H9 (cell line): ENCODE measurements at regions not wholly inside any gene's neighbourhood (a gene's known extent, or its start where the extent isn't known, plus 50 kb on each side); places are given as distances from the start of the nearest gene placed in this dataset.

ENCODE experiments used
- DNase-seq: peaks from one replicate; pipeline ENCODE4 v3.0.0-alpha.2; 2017
- H2AFZ ChIP-seq: one replicate; pipeline ENCODE4 v1.6.1; 2013; ENCODE audit warnings: mild to moderate bottlenecking, low read length, control low read depth, moderate library complexity
- H2AK5ac ChIP-seq: 2 replicates; pipeline ENCODE4 v1.6.1; 2013; ENCODE audit warnings: low read length, control low read depth, mixed read lengths; ENCODE audit not compliant: insufficient read length
- H2BK120ac ChIP-seq: one replicate; pipeline ENCODE4 v1.6.1; 2013; ENCODE audit warnings: low read depth, mild to moderate bottlenecking, low read length, control low read depth, inconsistent platforms; ENCODE audit not compliant: poor library complexity, severe bottlenecking
- H2BK12ac ChIP-seq: 2 replicates; pipeline ENCODE4 v1.6.1; 2013; ENCODE audit warnings: low read length, control low read depth, mixed read lengths, low read depth; ENCODE audit not compliant: insufficient read length
- H2BK15ac ChIP-seq: 2 replicates; pipeline ENCODE4 v1.6.1; 2013; ENCODE audit warnings: low read depth, low read length, control low read depth
- H2BK20ac ChIP-seq: one replicate; pipeline ENCODE4 v1.6.1; 2013; ENCODE audit warnings: low read depth, mild to moderate bottlenecking, low read length, control low read depth, inconsistent platforms; ENCODE audit not compliant: poor library complexity, severe bottlenecking
- H2BK5ac ChIP-seq: 2 replicates; pipeline ENCODE4 v1.6.1; 2013; ENCODE audit warnings: low read length, control low read depth, mixed read lengths; ENCODE audit not compliant: insufficient read length
- H3K14ac ChIP-seq: 2 replicates; pipeline ENCODE4 v1.6.1; 2013; ENCODE audit warnings: low read length, control low read depth; ENCODE audit not compliant: insufficient read depth
- H3K18ac ChIP-seq: 2 replicates; pipeline ENCODE4 v1.6.1; 2013; ENCODE audit warnings: low read depth, mild to moderate bottlenecking, mixed read lengths, low read length, control low read depth; ENCODE audit not compliant: insufficient read length
- H3K23ac ChIP-seq: 2 replicates; pipeline ENCODE4 v1.6.1; 2013; ENCODE audit warnings: low read length, control low read depth, mixed read lengths, low read depth; ENCODE audit not compliant: insufficient read length
- H3K23me2 ChIP-seq: 2 replicates; pipeline ENCODE4 v1.6.1; 2013; ENCODE audit warnings: low read depth, mild to moderate bottlenecking, mixed read lengths, low read length, control low read depth; ENCODE audit not compliant: insufficient read length, poor library complexity, severe bottlenecking
- H3K27ac ChIP-seq: 2 replicates; pipeline ENCODE4 v1.5.1; 2013; ENCODE audit warnings: low read length, control low read depth, mixed read lengths, low read depth; ENCODE audit not compliant: insufficient read length
- H3K27me3 ChIP-seq: 2 replicates; pipeline ENCODE4 v1.6.1; 2013; ENCODE audit warnings: low read length, control low read depth, inconsistent platforms; ENCODE audit not compliant: insufficient read depth
- H3K4ac ChIP-seq: 2 replicates; pipeline ENCODE4 v1.6.1; 2013; ENCODE audit warnings: low read depth, mild to moderate bottlenecking, control low read depth, inconsistent platforms, low read length, moderate library complexity
- H3K4me1 ChIP-seq: 2 replicates; pipeline ENCODE4 v1.6.1; 2013; ENCODE audit warnings: low read length, control low read depth, inconsistent platforms; ENCODE audit not compliant: insufficient read depth
- H3K4me2 ChIP-seq: 2 replicates; pipeline ENCODE4 v1.6.1; 2013; ENCODE audit warnings: low read length, control low read depth, mixed read lengths; ENCODE audit not compliant: insufficient read length, insufficient read depth
- H3K56ac ChIP-seq: 2 replicates; pipeline ENCODE4 v1.6.1; 2013; ENCODE audit warnings: low read depth, mild to moderate bottlenecking, mixed read lengths, low read length, control low read depth; ENCODE audit not compliant: insufficient read length
- H3K79me1 ChIP-seq: 2 replicates; pipeline ENCODE4 v1.6.1; 2013; ENCODE audit warnings: low read depth, mild to moderate bottlenecking, moderate library complexity, low read length, control low read depth, inconsistent platforms; ENCODE audit not compliant: insufficient read depth, poor library complexity, severe bottlenecking
- H3K79me2 ChIP-seq: 2 replicates; pipeline ENCODE4 v1.6.1; 2013; ENCODE audit warnings: low read length, control low read depth, inconsistent platforms; ENCODE audit not compliant: insufficient read depth
- H3K9ac ChIP-seq: 2 replicates; pipeline ENCODE4 v1.6.1; 2013; ENCODE audit warnings: low read length, control low read depth, mixed read lengths; ENCODE audit not compliant: insufficient read length; ENCODE audit errors: extremely low read depth
- H3K9me3 ChIP-seq: one replicate; pipeline ENCODE4 v1.6.1; 2013; ENCODE audit warnings: low read depth, low read length, inconsistent platforms; ENCODE audit not compliant: control insufficient read depth
- H3T11ph ChIP-seq: one replicate; pipeline ENCODE4 v1.6.1; 2013; ENCODE audit warnings: mild to moderate bottlenecking, low read length, control low read depth, inconsistent platforms
- H4K20me1 ChIP-seq: one replicate; pipeline ENCODE4 v1.6.1; 2013; ENCODE audit not compliant: control insufficient read depth, insufficient read length, insufficient read depth
- H4K5ac ChIP-seq: 2 replicates; pipeline ENCODE4 v1.6.1; 2013; ENCODE audit warnings: low read depth, mild to moderate bottlenecking, mixed read lengths, low read length, control low read depth; ENCODE audit not compliant: insufficient read length
- H4K8ac ChIP-seq: replicated peaks from 2 replicates; pipeline ENCODE4 v1.6.1; 2013; ENCODE audit warnings: low read length, control low read depth, mixed read lengths, low read depth; ENCODE audit not compliant: insufficient read length
- H4K91ac ChIP-seq: 2 replicates; pipeline ENCODE4 v1.6.1; 2013; ENCODE audit warnings: low read depth, mild to moderate bottlenecking, moderate library complexity, mixed read lengths, low read length, control low read depth; ENCODE audit not compliant: insufficient read length
- H3K27ac Mint-ChIP-seq, 3 experiments: 2 replicates in 2 of 3; 3 replicates in 1 of 3; pipeline ENCODE4 v1.8.0; 2020 to 2021; ENCODE audit warnings: mixed read lengths in 3 of 3, mild to moderate bottlenecking in 1 of 3, moderate library complexity in 1 of 3
- H3K27me3 Mint-ChIP-seq: 2 replicates; pipeline ENCODE4 v1.8.0; 2021; ENCODE audit warnings: low read depth, mild to moderate bottlenecking, moderate library complexity, mixed read lengths
- H3K36me3 Mint-ChIP-seq, 3 experiments: 2 replicates in 2 of 3; 3 replicates in 1 of 3; pipeline ENCODE4 v1.8.0; 2020 to 2021; ENCODE audit warnings: low read depth in 3 of 3, mixed read lengths in 3 of 3; ENCODE audit not compliant: insufficient read depth in 1 of 3
- H3K4me1 Mint-ChIP-seq, 2 experiments: 2 replicates each; pipeline ENCODE4 v1.8.0; 2020; ENCODE audit warnings: mixed read lengths in 2 of 2
- H3K4me3 Mint-ChIP-seq, 2 experiments: 2 replicates in 1 of 2; 3 replicates in 1 of 2; pipeline ENCODE4 v1.8.0; 2020 to 2021; ENCODE audit warnings: mild to moderate bottlenecking in 2 of 2, mixed read lengths in 2 of 2, moderate library complexity in 1 of 2
- H3K9me3 Mint-ChIP-seq, 2 experiments: 2 replicates in 1 of 2; 3 replicates in 1 of 2; pipeline ENCODE4 v1.8.0; 2020; ENCODE audit warnings: mild to moderate bottlenecking in 2 of 2, mixed read lengths in 2 of 2, moderate library complexity in 1 of 2
- TF ChIP-seq, protein P1 (sequence below): fragments of 200-600 bp; sonication (generic); conservative IDR thresholded peaks from 3 replicates; pipeline ENCODE4 v1.8.0; 2021; ENCODE audit warnings: antibody characterized with exemption, mild to moderate bottlenecking

DNA sequence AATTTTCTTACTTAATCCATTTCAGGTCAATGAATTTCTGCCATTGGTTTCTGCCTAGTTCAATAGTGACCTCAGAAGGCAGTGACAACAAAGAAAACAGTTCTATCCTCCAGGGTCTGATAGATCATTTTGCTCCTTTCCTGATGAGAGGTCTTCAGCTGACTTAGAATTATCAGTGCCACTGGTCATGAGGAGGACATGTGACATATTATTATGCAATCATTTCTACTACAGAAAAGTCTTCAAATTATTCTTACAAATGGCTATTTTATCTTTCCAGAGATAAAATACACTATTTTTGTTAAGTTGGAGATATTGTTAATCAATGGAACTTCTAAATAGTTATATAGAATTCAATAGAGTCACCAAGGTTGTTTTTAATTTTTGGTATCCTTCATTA, 360.0 kb upstream of the GALNT5 start:
- Histone ChIP-seq H3K9me3 (no peaks in the 10 kb centered on the region), H2BK15ac (no peak overlapping the region), H2BK20ac (no peak overlapping the region), H3K4me2 (no peak overlapping the region), H2BK120ac (no peak overlapping the region), H3K14ac (no peak overlapping the region), H3K79me1 (no peaks in the 10 kb centered on the region), H3K23ac (no peak overlapping the region), H3K23me2 (no peaks in the 10 kb centered on the region), H3K79me2 (no peaks in the 10 kb centered on the region), H2AFZ (no peak overlapping the region), H3K4ac (no peak overlapping the region), H2BK12ac (no peak overlapping the region), H4K5ac (no peak overlapping the region), H3K9ac (no peak overlapping the region), H4K20me1 (no peaks in the 10 kb centered on the region), H3T11ph (no peak overlapping the region), H3K56ac (no peak overlapping the region), H3K27ac (no peak overlapping the region), H4K8ac (no peak overlapping the region), H3K4me1 (peaks cover 2% of the 10 kb centered on the region; the same call in 1 of the 2 replicates), H4K91ac (no peak overlapping the region), H3K27me3 (no peaks in the 10 kb centered on the region), H2AK5ac (no peak overlapping the region), H3K18ac (no peak overlapping the region), H2BK5ac (no peak overlapping the region)
- TF ChIP-seq, protein P1, sequence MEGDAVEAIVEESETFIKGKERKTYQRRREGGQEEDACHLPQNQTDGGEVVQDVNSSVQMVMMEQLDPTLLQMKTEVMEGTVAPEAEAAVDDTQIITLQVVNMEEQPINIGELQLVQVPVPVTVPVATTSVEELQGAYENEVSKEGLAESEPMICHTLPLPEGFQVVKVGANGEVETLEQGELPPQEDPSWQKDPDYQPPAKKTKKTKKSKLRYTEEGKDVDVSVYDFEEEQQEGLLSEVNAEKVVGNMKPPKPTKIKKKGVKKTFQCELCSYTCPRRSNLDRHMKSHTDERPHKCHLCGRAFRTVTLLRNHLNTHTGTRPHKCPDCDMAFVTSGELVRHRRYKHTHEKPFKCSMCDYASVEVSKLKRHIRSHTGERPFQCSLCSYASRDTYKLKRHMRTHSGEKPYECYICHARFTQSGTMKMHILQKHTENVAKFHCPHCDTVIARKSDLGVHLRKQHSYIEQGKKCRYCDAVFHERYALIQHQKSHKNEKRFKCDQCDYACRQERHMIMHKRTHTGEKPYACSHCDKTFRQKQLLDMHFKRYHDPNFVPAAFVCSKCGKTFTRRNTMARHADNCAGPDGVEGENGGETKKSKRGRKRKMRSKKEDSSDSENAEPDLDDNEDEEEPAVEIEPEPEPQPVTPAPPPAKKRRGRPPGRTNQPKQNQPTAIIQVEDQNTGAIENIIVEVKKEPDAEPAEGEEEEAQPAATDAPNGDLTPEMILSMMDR: no peak
- peaks cover 0 to 8% (median 0%) of the 10 kb centered on the region in 3 experiments; a peak in 1 of 7 replicates for H3K36me3 Mint-ChIP-seq
- no peak overlapping the region for H3K4me3 Mint-ChIP-seq
- peaks cover 10% of the 10 kb centered on the region for H3K27me3 Mint-ChIP-seq
- peaks cover 5 to 13% of the 10 kb centered on the region in 2 experiments for H3K4me1 Mint-ChIP-seq
- H3K9me3 Mint-ChIP-seq: peaks cover 5 to 10% of the 10 kb centered on the region in 2 experiments
- H3K27ac Mint-ChIP-seq: 0 out of 7 replicates have a peak overlapping the region, but pooled peaks of 1 of the 3 experiments have one; percentile 13
- no peak for DNase-seq
